MM.1S (cell line): ENCODE measurements at regions not wholly inside any gene's neighbourhood (a gene's known extent, or its start where the extent isn't known, plus 50 kb on each side); places are given as distances from the start of the nearest gene placed in this dataset.

Experiments
- DNase-seq: peaks from one replicate; pipeline ENCODE4 v3.0.0-alpha.2; 2015
- H2AFZ ChIP-seq: fragments of 300-600 bp; sonication (generic); 2 replicates; pipeline ENCODE4 v1.6.0; 2016; ENCODE audit warnings: antibody characterized with exemption, low read length
- H3F3A ChIP-seq: fragments of 300-600 bp; sonication (generic); 2 replicates; pipeline ENCODE4 v1.6.1; 2016; ENCODE audit warnings: mild to moderate bottlenecking, antibody characterized with exemption, low read length, moderate library complexity, mixed read lengths; ENCODE audit not compliant: insufficient read depth
- H3K27ac ChIP-seq: fragments of 300-600 bp; sonication (generic); 2 replicates; pipeline ENCODE4 v1.5.1; 2016; ENCODE audit warnings: mild to moderate bottlenecking, low read length
- H3K27me3 ChIP-seq: fragments of 300-600 bp; sonication (generic); replicated peaks from 2 replicates; pipeline ENCODE4 v1.6.0; 2016; ENCODE audit warnings: low read length; ENCODE audit not compliant: insufficient read depth
- H3K36me3 ChIP-seq: fragments of 300-600 bp; sonication (generic); replicated peaks from 2 replicates; pipeline ENCODE4 v1.6.1; 2016; ENCODE audit warnings: mild to moderate bottlenecking, low read length, mixed read lengths; ENCODE audit not compliant: insufficient read depth
- H3K4me1 ChIP-seq: fragments of 300-600 bp; sonication (generic); 2 replicates; pipeline ENCODE4 v1.6.1; 2016; ENCODE audit warnings: low read length, mixed read lengths
- H3K4me2 ChIP-seq: fragments of 300-600 bp; sonication (generic); 2 replicates; pipeline ENCODE4 v1.6.0; 2016; ENCODE audit warnings: low read depth, low read length
- H3K4me3 ChIP-seq: fragments of 300-600 bp; sonication (generic); 2 replicates; pipeline ENCODE4 v1.5.1; 2016; ENCODE audit warnings: low read length, mixed read lengths
- H3K79me2 ChIP-seq: fragments of 300-600 bp; sonication (generic); 2 replicates; pipeline ENCODE4 v1.6.1; 2016; ENCODE audit warnings: mixed run types, low read length, mixed read lengths
- H3K9ac ChIP-seq: fragments of 300-600 bp; sonication (generic); 2 replicates; pipeline ENCODE4 v1.6.1; 2016; ENCODE audit warnings: low read length, mixed read lengths
- H3K9me2 ChIP-seq: fragments of 300-600 bp; sonication (generic); replicated peaks from 2 replicates; pipeline ENCODE4 v1.6.1; 2016; ENCODE audit warnings: mild to moderate bottlenecking, low read length, mixed read lengths; ENCODE audit not compliant: insufficient read depth
- H3K9me3 ChIP-seq: fragments of 300-600 bp; sonication (generic); replicated peaks from 2 replicates; pipeline ENCODE4 v1.6.1; 2016; ENCODE audit warnings: mild to moderate bottlenecking, low read length, mixed read lengths; ENCODE audit not compliant: insufficient read depth
- H4K20me1 ChIP-seq: fragments of 300-600 bp; sonication (generic); 2 replicates; pipeline ENCODE4 v1.6.1; 2016; ENCODE audit warnings: mild to moderate bottlenecking, low read length, moderate library complexity, mixed read lengths; ENCODE audit not compliant: insufficient read depth
- EZH2 ChIP-seq: fragments of 300-600 bp; sonication (generic); optimal IDR thresholded peaks from 2 replicates; pipeline ENCODE3; 2017; ENCODE audit warnings: low read depth, mild to moderate bottlenecking, antibody characterized with exemption, low read length, mixed read lengths
- EZH2phosphoT487 ChIP-seq: fragments of 300-600 bp; sonication (generic); IDR thresholded peaks from 2 replicates; pipeline ENCODE4 v1.6.1; 2018; ENCODE audit warnings: antibody characterized with exemption, low read length
- TF ChIP-seq, protein P1 (sequence below): fragments of 300-600 bp; sonication (generic); IDR thresholded peaks from 2 replicates; pipeline ENCODE4 v1.5.1; 2016; ENCODE audit warnings: antibody characterized with exemption, low read length, mixed read lengths

DNA sequence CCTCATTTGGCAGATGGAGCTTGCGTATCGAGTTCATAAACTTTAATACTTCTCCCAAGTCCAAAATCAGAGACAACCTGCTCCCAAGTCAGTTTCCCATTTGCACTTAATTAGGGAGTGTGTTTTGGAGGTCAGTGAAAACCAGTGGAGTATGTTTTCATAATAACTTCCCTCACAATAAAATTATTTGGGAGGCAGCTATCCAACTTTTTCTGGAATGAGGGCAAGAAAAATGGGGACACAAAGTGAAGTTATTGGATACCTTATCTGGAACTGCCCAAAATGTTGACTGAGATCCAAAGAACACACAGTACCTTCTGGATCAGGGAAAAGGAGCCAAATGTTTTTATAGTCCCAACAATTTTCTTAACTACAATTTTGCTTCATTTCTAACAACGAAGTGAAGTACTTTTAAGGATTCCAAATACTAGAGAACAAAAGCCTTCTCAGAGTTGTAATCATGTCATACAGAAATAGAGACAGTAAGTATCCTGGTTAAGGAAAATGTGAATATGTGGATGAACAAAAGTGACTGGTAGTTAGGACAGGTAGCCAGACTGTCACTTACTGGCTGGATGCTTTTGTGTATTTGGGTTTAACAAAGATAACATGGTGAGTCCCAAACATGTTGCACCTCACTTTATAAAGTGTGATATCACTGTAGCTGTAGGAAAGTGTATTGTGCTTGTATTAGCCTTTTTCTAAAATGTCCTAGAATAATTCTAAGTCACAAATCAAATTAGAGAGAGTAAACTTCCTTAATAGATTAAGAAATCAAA, 325.0 kb downstream of the HLX start:
- no peaks in the 10 kb centered on the region for H3K9me3 ChIP-seq
- H3F3A ChIP-seq = no peaks in the 10 kb centered on the region
- H3K36me3 ChIP-seq = no peaks in the 10 kb centered on the region
- no peak overlapping the region for H3K27ac ChIP-seq
- H3K4me3 ChIP-seq = no peak overlapping the region
- no peak overlapping the region for H2AFZ ChIP-seq
- H3K9ac ChIP-seq = no peak overlapping the region
- no peaks in the 10 kb centered on the region for H3K9me2 ChIP-seq
- no peaks in the 10 kb centered on the region for H4K20me1 ChIP-seq
- no peaks in the 10 kb centered on the region for H3K79me2 ChIP-seq
- TF ChIP-seq EZH2 (no peak), EZH2phosphoT487 (no peak)
- TF ChIP-seq, protein P1, sequence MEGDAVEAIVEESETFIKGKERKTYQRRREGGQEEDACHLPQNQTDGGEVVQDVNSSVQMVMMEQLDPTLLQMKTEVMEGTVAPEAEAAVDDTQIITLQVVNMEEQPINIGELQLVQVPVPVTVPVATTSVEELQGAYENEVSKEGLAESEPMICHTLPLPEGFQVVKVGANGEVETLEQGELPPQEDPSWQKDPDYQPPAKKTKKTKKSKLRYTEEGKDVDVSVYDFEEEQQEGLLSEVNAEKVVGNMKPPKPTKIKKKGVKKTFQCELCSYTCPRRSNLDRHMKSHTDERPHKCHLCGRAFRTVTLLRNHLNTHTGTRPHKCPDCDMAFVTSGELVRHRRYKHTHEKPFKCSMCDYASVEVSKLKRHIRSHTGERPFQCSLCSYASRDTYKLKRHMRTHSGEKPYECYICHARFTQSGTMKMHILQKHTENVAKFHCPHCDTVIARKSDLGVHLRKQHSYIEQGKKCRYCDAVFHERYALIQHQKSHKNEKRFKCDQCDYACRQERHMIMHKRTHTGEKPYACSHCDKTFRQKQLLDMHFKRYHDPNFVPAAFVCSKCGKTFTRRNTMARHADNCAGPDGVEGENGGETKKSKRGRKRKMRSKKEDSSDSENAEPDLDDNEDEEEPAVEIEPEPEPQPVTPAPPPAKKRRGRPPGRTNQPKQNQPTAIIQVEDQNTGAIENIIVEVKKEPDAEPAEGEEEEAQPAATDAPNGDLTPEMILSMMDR = no peak
- no peak for DNase-seq
- no peaks in the 10 kb centered on the region for H3K4me1 ChIP-seq
- H3K4me2 ChIP-seq = no peak overlapping the region
- no peaks in the 10 kb centered on the region for H3K27me3 ChIP-seq

DNA sequence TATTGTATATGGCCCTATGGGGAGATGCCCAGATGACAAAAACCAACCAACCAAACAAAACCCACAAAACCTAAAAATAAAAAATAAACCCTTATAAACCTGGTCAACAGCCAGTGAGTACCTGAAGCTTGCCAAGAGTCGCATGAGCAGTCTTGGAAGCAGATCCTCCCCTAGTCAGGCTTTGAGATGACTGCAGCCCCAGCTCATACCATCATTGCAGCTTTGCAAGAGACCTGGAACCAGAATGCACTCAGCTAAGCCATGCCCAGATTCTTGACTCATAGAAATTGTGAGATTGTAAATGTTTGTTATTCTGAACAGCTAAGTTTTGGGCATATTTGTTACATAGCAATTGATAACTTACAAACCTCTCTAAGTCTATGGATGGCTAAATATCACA, 326.8 kb downstream of the HLX start:
- H3K27me3 ChIP-seq = no peaks in the 10 kb centered on the region
- H3K36me3 ChIP-seq = no peaks in the 10 kb centered on the region
- H3K79me2 ChIP-seq = no peaks in the 10 kb centered on the region
- H3F3A ChIP-seq = no peaks in the 10 kb centered on the region
- no peaks in the 10 kb centered on the region for H3K9me3 ChIP-seq
- H3K4me3 ChIP-seq = no peak overlapping the region
- no peak overlapping the region for H3K4me2 ChIP-seq
- no peak overlapping the region for H3K9ac ChIP-seq
- no peaks in the 10 kb centered on the region for H4K20me1 ChIP-seq
- no peak for DNase-seq
- no peak overlapping the region for H3K27ac ChIP-seq
- no peaks in the 10 kb centered on the region for H3K9me2 ChIP-seq
- H3K4me1 ChIP-seq = no peaks in the 10 kb centered on the region
- TF ChIP-seq EZH2phosphoT487 = no peak
- TF ChIP-seq EZH2 = no peak
- TF ChIP-seq, protein P1 = no peak
- H2AFZ ChIP-seq = no peak overlapping the region

DNA sequence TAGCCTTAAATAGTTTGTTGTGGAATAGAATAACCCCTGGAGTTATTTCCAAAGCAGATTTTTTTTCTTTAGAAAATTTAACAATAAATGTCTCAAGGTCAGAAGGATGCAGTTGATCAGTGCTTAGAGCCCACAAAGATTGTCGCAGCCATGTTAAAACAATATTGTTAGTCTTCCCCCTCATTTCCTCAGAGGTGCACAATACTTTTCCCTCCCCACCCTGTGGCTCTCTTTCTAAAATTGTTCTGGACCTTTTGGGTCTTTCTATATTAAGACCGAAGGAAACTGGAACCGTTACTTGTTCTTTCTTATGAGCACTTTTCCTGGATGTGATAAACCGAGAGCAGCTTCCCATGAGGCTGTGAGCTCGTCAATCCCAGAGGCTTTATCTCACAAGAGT, 333.7 kb downstream of the HLX start:
- H3K27me3 ChIP-seq = no peaks in the 10 kb centered on the region
- no peak for TF ChIP-seq EZH2phosphoT487
- TF ChIP-seq EZH2 = no peak
- TF ChIP-seq, protein P1 = no peak
- no peaks in the 10 kb centered on the region for H3K36me3 ChIP-seq
- H3K9me3 ChIP-seq = no peaks in the 10 kb centered on the region
- no peaks in the 10 kb centered on the region for H3K79me2 ChIP-seq
- no peak overlapping the region for H3K9ac ChIP-seq
- no peaks in the 10 kb centered on the region for H4K20me1 ChIP-seq
- no peaks in the 10 kb centered on the region for H3F3A ChIP-seq
- no peak overlapping the region for H3K4me2 ChIP-seq
- no peak overlapping the region for H2AFZ ChIP-seq
- no peak overlapping the region for H3K4me3 ChIP-seq
- no peaks in the 10 kb centered on the region for H3K9me2 ChIP-seq
- no peaks in the 10 kb centered on the region for H3K4me1 ChIP-seq
- no peak for DNase-seq
- no peak overlapping the region for H3K27ac ChIP-seq
